SK-N-MC (cell line): ENCODE measurements at regions not wholly inside any gene's neighbourhood (a gene's known extent, or its start where the extent isn't known, plus 50 kb on each side); places are given as distances from the start of the nearest gene placed in this dataset.

ENCODE experiments used
- DNase-seq: peaks from one replicate; pipeline ENCODE4 v3.0.0-alpha.2; 2011; ENCODE audit warnings: low read depth, low spot score
- H3K27ac ChIP-seq: fragments of 200-600 bp; sonication (generic); 2 replicates; pipeline ENCODE4 v1.5.1; 2016; ENCODE audit warnings: mixed run types
- H3K36me3 ChIP-seq: fragments of 200-600 bp; sonication (generic); 2 replicates; pipeline ENCODE4 v1.6.1; 2017; ENCODE audit warnings: antibody characterized with exemption, low read length, mixed read lengths; ENCODE audit not compliant: insufficient read depth
- H3K4me3 ChIP-seq: fragments of 200-600 bp; sonication (generic); 2 replicates; pipeline ENCODE4 v1.5.1; 2016
- H3K9ac ChIP-seq: fragments of 200-600 bp; sonication (generic); 2 replicates; pipeline ENCODE4 v1.8.0; 2017; ENCODE audit warnings: mixed run types, mixed read lengths; ENCODE audit not compliant: insufficient read length
- H3K9me3 ChIP-seq: fragments of 200-600 bp; sonication (generic); 2 replicates; pipeline ENCODE4 v1.6.1; 2017; ENCODE audit warnings: low read depth, mild to moderate bottlenecking, antibody characterized with exemption, low read length, moderate library complexity, mixed read lengths
- EZH2 ChIP-seq: fragments of 200-600 bp; sonication (generic); IDR thresholded peaks from one replicate; pipeline ENCODE4 v1.6.1; 2017; ENCODE audit warnings: antibody characterized with exemption
- FOXP2 ChIP-seq: optimal IDR thresholded peaks from 2 replicates; pipeline ENCODE3; 2011; ENCODE audit warnings: mild to moderate bottlenecking, moderate library complexity; ENCODE audit not compliant: insufficient read depth; ENCODE audit errors: extremely low read length, control extremely low read depth
- POLR2AphosphoS5 ChIP-seq: IDR thresholded peaks from 2 replicates; pipeline ENCODE4 v1.6.1; 2012; ENCODE audit warnings: mild to moderate bottlenecking, low read depth, low read length, borderline replicate concordance

GRCh38 chr5:72760259-72760658 is 56.2 kb upstream of the TNPO1 start:
- Histone ChIP-seq H3K27ac (no peak overlapping the region), H3K9ac (no peak overlapping the region), H3K9me3 (no peaks in the 10 kb centered on the region), H3K36me3 (no peaks in the 10 kb centered on the region), H3K4me3 (no peak overlapping the region)
- no peak for TF ChIP-seq EZH2
- no peak for TF ChIP-seq FOXP2
- no peak for TF ChIP-seq POLR2AphosphoS5
- DNase-seq, result no peak

DNA sequence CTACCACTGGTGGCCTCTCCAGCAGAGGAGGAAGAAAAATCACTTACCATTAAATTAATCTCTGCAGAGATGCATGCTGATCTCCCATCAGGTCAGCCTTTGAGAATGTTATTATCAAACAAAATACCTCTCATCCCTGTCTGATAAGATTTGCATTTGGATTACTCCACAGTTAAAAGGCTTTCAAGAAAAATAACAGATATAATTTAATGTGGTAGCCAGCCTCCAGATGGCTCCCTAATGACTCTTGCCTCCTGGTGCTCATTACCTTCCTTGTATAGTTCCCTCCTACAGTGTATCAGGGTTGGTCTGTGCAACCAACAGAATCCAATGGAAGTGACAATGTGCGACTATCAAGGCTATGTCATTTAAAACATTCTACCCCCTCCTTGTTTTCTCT is 63.6 kb upstream of the TNPO1 start:
- Histone ChIP-seq H3K27ac (no peak overlapping the region), H3K36me3 (no peaks in the 10 kb centered on the region), H3K9me3 (no peaks in the 10 kb centered on the region), H3K4me3 (no peak overlapping the region), H3K9ac (no peak overlapping the region)
- no peak for DNase-seq
- TF ChIP-seq EZH2 (no peak), FOXP2 (no peak), POLR2AphosphoS5 (no peak)

- TF ChIP-seq EZH2 (no peak), POLR2AphosphoS5 (no peak), FOXP2 (no peak)
- DNase-seq, result no peak
- H3K27ac ChIP-seq, result no peak overlapping the region
- no peaks in the 10 kb centered on the region for H3K9me3 ChIP-seq
- H3K9ac ChIP-seq, result no peak overlapping the region
- H3K4me3 ChIP-seq, result no peak overlapping the region
- H3K36me3 ChIP-seq, result no peaks in the 10 kb centered on the region
Observed at GRCh38 chr5:72749362-72749997, 67.0 kb upstream of the TNPO1 start.

DNA sequence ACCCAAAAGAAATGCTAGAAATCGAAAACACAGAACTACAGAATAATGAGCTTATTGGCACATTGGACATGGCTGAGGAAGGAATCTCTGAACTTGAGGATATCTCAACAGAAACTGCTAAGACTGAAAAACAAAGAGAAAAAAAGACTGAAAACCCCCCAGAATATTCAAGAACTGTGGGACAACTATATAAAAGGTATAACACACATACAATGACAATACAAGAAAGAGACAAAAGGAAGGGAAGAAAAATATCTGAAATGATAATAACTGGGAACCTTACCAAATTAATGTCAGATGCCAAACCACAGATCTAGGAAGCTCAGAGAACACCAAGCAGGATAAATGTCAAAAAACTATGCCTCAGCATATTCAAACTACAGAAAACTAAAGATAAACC is 68.6 kb upstream of the TNPO1 start:
- H3K36me3 ChIP-seq, result no peaks in the 10 kb centered on the region
- H3K4me3 ChIP-seq, result no peak overlapping the region
- no peak overlapping the region for H3K27ac ChIP-seq
- DNase-seq, result no peak
- TF ChIP-seq POLR2AphosphoS5 (no peak), FOXP2 (no peak), EZH2 (no peak)
- no peak overlapping the region for H3K9ac ChIP-seq
- no peaks in the 10 kb centered on the region for H3K9me3 ChIP-seq

- Histone ChIP-seq H3K36me3 (no peaks in the 10 kb centered on the region), H3K9me3 (no peaks in the 10 kb centered on the region), H3K27ac (no peak overlapping the region), H3K9ac (no peak overlapping the region), H3K4me3 (no peak overlapping the region)
- TF ChIP-seq EZH2, result no peak
- TF ChIP-seq POLR2AphosphoS5, result no peak
- TF ChIP-seq FOXP2, result no peak
- no peak for DNase-seq
Observed at GRCh38 chr5:72746736-72747135, 69.7 kb upstream of the TNPO1 start.

GRCh38 chr5:72744136-72744535 is 72.3 kb upstream of the TNPO1 start:
- H3K4me3 ChIP-seq, result no peak overlapping the region
- DNase-seq, result no peak
- TF ChIP-seq FOXP2 (no peak), EZH2 (no peak), POLR2AphosphoS5 (no peak)
- H3K27ac ChIP-seq, result no peak overlapping the region
- H3K9ac ChIP-seq, result no peak overlapping the region
- H3K36me3 ChIP-seq, result no peaks in the 10 kb centered on the region
- H3K9me3 ChIP-seq, result no peaks in the 10 kb centered on the region

DNA sequence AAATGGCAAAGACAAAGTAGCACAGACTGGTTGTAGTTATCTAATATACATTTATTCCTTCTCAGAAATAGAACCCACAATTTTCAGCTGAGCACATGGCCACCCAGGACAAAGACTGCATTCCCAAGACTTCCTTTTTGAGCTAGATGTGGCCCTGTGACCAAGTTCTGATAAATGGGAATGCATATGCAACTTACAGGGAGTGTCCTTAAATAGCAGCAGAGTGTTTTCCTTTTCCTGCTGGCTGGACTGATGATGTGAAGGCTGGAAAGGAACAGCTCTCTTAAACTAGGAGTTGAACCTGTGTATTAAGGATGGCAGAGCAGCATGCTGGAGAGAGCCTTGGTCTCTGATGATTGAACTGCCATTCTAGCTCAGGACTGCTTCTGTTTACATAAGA is 74.7 kb upstream of the TNPO1 start:
- no peaks in the 10 kb centered on the region for H3K9me3 ChIP-seq
- no peaks in the 10 kb centered on the region for H3K36me3 ChIP-seq
- H3K9ac ChIP-seq, result no peak overlapping the region
- no peak overlapping the region for H3K27ac ChIP-seq
- no peak for DNase-seq
- no peak overlapping the region for H3K4me3 ChIP-seq
- TF ChIP-seq POLR2AphosphoS5 (no peak), FOXP2 (no peak), EZH2 (no peak)

- TF ChIP-seq POLR2AphosphoS5 (no peak), FOXP2 (no peak), EZH2 (no peak)
- Histone ChIP-seq H3K4me3 (no peak overlapping the region), H3K36me3 (no peaks in the 10 kb centered on the region), H3K9ac (no peak overlapping the region), H3K27ac (no peak overlapping the region), H3K9me3 (no peaks in the 10 kb centered on the region)
- DNase-seq, result no peak
Observed at GRCh38 chr5:72733810-72734209, 82.7 kb upstream of the TNPO1 start.

- DNase-seq, result no peak
- TF ChIP-seq FOXP2 (no peak), POLR2AphosphoS5 (no peak), EZH2 (no peak)
- Histone ChIP-seq H3K9ac (no peak overlapping the region), H3K9me3 (no peaks in the 10 kb centered on the region), H3K36me3 (no peaks in the 10 kb centered on the region), H3K4me3 (no peak overlapping the region), H3K27ac (no peak overlapping the region)
Observed at GRCh38 chr5:72723581-72723980, 92.9 kb upstream of the TNPO1 start.
